HEK293 (cell line): ENCODE measurements at regions not wholly inside any gene's neighbourhood (a gene's known extent, or its start where the extent isn't known, plus 50 kb on each side); places are given as distances from the start of the nearest gene placed in this dataset.

Experiments
- BCL6B ChIP-seq: fragments of 450-650 bp; formaldehyde crosslinking; IDR thresholded peaks from 2 replicates; pipeline ENCODE4 v1.5.1; 2017; ENCODE audit warnings: missing biosample characterization, missing genetic modification characterization
- CTCF ChIP-seq: fragments of 450-650 bp; formaldehyde crosslinking; IDR thresholded peaks from 2 replicates; pipeline ENCODE4 v1.5.1; 2016; ENCODE audit warnings: missing biosample characterization, missing genetic modification characterization
- KLF10 ChIP-seq: fragments of 450-650 bp; IDR thresholded peaks from 2 replicates; pipeline ENCODE4 v1.5.1; 2018; ENCODE audit warnings: missing biosample characterization, mild to moderate bottlenecking, missing genetic modification characterization
- YY1 ChIP-seq: fragments of 450-650 bp; formaldehyde crosslinking; IDR thresholded peaks from 2 replicates; pipeline ENCODE4 v1.5.1; 2018; ENCODE audit warnings: missing biosample characterization, missing genetic modification characterization
- ZNF48 ChIP-seq: fragments of 450-650 bp; formaldehyde crosslinking; IDR thresholded peaks from 2 replicates; pipeline ENCODE4 v1.5.1; 2016; ENCODE audit warnings: missing biosample characterization, missing genetic modification characterization
- ZNF596 ChIP-seq: fragments of 450-650 bp; IDR thresholded peaks from 2 replicates; pipeline ENCODE4 v1.5.0; 2018; ENCODE audit warnings: missing biosample characterization, mild to moderate bottlenecking, missing genetic modification characterization, moderate library complexity
- ZNF610 ChIP-seq: fragments of 450-650 bp; formaldehyde crosslinking; IDR thresholded peaks from 2 replicates; pipeline ENCODE4 v1.5.1; 2016; ENCODE audit warnings: missing biosample characterization, missing genetic modification characterization, borderline replicate concordance
- ZNF664 ChIP-seq: fragments of 450-650 bp; formaldehyde crosslinking; IDR thresholded peaks from 2 replicates; pipeline ENCODE4 v1.5.1; 2016; ENCODE audit warnings: missing biosample characterization, missing genetic modification characterization
- ZNF704 ChIP-seq: fragments of 450-650 bp; formaldehyde crosslinking; IDR thresholded peaks from 2 replicates; pipeline ENCODE4 v1.5.1; 2016; ENCODE audit warnings: missing biosample characterization, missing genetic modification characterization
- ZNF747 ChIP-seq: fragments of 450-650 bp; formaldehyde crosslinking; IDR thresholded peaks from 2 replicates; pipeline ENCODE4 v1.5.1; 2016; ENCODE audit warnings: missing biosample characterization, missing genetic modification characterization

GRCh38 chr20:52447225-52447551 lies 255.6 kb upstream of the ZFP64 start:
- TF ChIP-seq YY1 (tag by site-specific recombination) = no peak
- no peak for TF ChIP-seq ZNF747 (tag by site-specific recombination)
- TF ChIP-seq ZNF664 = no peak
- TF ChIP-seq CTCF (tag by site-specific recombination) = no peak
- no peak for TF ChIP-seq BCL6B (tag by site-specific recombination)
- TF ChIP-seq ZNF48 (tag by site-specific recombination) = no peak
- no peak for TF ChIP-seq KLF10 (tag by site-specific recombination)
- TF ChIP-seq ZNF596 (tag by site-specific recombination) = no peak
- no peak for TF ChIP-seq ZNF704
- TF ChIP-seq ZNF610 (tag by site-specific recombination) = no peak
